ENCODE measurements at regions not wholly inside any gene's neighbourhood (a gene's known extent, or its start where the extent isn't known, plus 50 kb on each side); places are given as distances from the start of the nearest gene placed in this dataset.

GRCh38 chr18:34976899-34977837 is 64.0 kb upstream of the MAPRE2 start:
- DNase-seq, result peak; percentile 93
- intact Hi-C loops (cut with DNase I, micrococcal nuclease), result no loop called here
- peak; percentile 76 for ATAC-seq

- ATAC-seq (peak; percentile 59), DNase-seq (peak; percentile 73 to 87)
- intact Hi-C loops (cut with DNase I, micrococcal nuclease), result no loop called here
Observed at GRCh38 chr18:34977838-34978532, 63.2 kb upstream of the MAPRE2 start.

GRCh38 chr18:34978533-34978893 is 62.7 kb upstream of the MAPRE2 start:
- no peak for DNase-seq
- no peak for ATAC-seq
- intact Hi-C loops (cut with DNase I, micrococcal nuclease), result no loop called here

- peak; percentile 62 to 81 for DNase-seq
- ATAC-seq, result peak; percentile 78
- intact Hi-C loops (cut with DNase I, micrococcal nuclease), result no loop called here
Observed at GRCh38 chr18:34978953-34979608, 62.1 kb upstream of the MAPRE2 start.

GRCh38 chr18:34981487-34981886 is 59.7 kb upstream of the MAPRE2 start:
- intact Hi-C loops (cut with DNase I, micrococcal nuclease), result no loop called here
- ATAC-seq (no peak), DNase-seq (no peak)

- ATAC-seq (no peak), DNase-seq (no peak)
- intact Hi-C loops (cut with DNase I, micrococcal nuclease), result no loop called here
Observed at GRCh38 chr18:34985963-34986362, 55.2 kb upstream of the MAPRE2 start.

- intact Hi-C loops (cut with DNase I, micrococcal nuclease), result no loop called here
- DNase-seq (no peak), ATAC-seq (no peak)
Observed at GRCh38 chr18:34990597-34990996, 50.6 kb upstream of the MAPRE2 start.

- DNase-seq (no peak), ATAC-seq (no peak)
- intact Hi-C loops (cut with DNase I, micrococcal nuclease), result no loop called here
Observed at GRCh38 chr18:34991152-34991551, 50.1 kb upstream of the MAPRE2 start.
